Esophagus squamous epithelium (tissue), 4 donors: ENCODE measurements at regions not wholly inside any gene's neighbourhood (a gene's known extent, or its start where the extent isn't known, plus 50 kb on each side); places are given as distances from the start of the nearest gene placed in this dataset.

ENCODE experiments used
- POLR2A ChIP-seq, 4 donors: fragments of 450-650 bp; IDR thresholded peaks; one replicate each; pipeline ENCODE4 v1.6.1; 2017; ENCODE audit warnings: antibody characterized with exemption in 4 of 4, mild to moderate bottlenecking in 4 of 4, moderate library complexity in 3 of 4
- TF ChIP-seq, protein P1 (sequence below), 6 experiments: fragments of 450-650 bp in 4 of 6; fragments of 200-600 bp in 2 of 6; sonication (generic) in 2 of 6; IDR thresholded peaks; one replicate each; pipeline ENCODE4 v1.5.1; 2016 to 2019; ENCODE audit warnings: antibody characterized with exemption in 6 of 6, mild to moderate bottlenecking in 4 of 6, moderate library complexity in 4 of 6

GRCh38 chr3:144912968-144913367 is 941.3 kb downstream of the DIPK2A start:
- TF ChIP-seq, protein P1, sequence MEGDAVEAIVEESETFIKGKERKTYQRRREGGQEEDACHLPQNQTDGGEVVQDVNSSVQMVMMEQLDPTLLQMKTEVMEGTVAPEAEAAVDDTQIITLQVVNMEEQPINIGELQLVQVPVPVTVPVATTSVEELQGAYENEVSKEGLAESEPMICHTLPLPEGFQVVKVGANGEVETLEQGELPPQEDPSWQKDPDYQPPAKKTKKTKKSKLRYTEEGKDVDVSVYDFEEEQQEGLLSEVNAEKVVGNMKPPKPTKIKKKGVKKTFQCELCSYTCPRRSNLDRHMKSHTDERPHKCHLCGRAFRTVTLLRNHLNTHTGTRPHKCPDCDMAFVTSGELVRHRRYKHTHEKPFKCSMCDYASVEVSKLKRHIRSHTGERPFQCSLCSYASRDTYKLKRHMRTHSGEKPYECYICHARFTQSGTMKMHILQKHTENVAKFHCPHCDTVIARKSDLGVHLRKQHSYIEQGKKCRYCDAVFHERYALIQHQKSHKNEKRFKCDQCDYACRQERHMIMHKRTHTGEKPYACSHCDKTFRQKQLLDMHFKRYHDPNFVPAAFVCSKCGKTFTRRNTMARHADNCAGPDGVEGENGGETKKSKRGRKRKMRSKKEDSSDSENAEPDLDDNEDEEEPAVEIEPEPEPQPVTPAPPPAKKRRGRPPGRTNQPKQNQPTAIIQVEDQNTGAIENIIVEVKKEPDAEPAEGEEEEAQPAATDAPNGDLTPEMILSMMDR (IDR thresholded peaks at IDR 0.05): no peak
- TF ChIP-seq POLR2A (IDR thresholded peaks at IDR 0.05): no peak
